Panc1 (cell line): ENCODE measurements at regions not wholly inside any gene's neighbourhood (a gene's known extent, or its start where the extent isn't known, plus 50 kb on each side); places are given as distances from the start of the nearest gene placed in this dataset.
A peak's percentile ranks its signal among the peaks of the same experiment; 100 is the strongest.

ENCODE experiments used
- ATAC-seq: fragments of 200-7000 bp; cut with Tn5 transposase; 2 replicates; pipeline ENCODE4 v1.9.1; 2020; ENCODE audit warnings: mild to moderate bottlenecking, moderate library complexity
- BruUV-seq: library from RNA; stranded (reverse); fragments of 400-500 nt; replicated peaks from 2 replicates; lab custom pipeline; 2021; lab: Mats Ljungman, UMichigan
- CTCF ChIA-PET: fragments of 300-600 bp; sonication (Branson Sonifier 250); formaldehyde crosslinking; loops from one replicate; lab custom pipeline; 2022; ENCODE audit warnings: antibody characterized with exemption; lab: Charles Lee
- POLR2A ChIA-PET: fragments of 300-600 bp; sonication (Branson Sonifier 250); formaldehyde crosslinking; loops from one replicate; lab custom pipeline; 2022; ENCODE audit warnings: antibody characterized with exemption; lab: Charles Lee
- DNase-seq: peaks from one replicate; pipeline ENCODE4 v3.0.0-alpha.2; 2010; ENCODE audit warnings: low read depth, low spot score
- H3K27ac ChIP-seq: 2 replicates; pipeline ENCODE4 v1.5.1; 2011; ENCODE audit warnings: mild to moderate bottlenecking, low read length, inconsistent platforms
- H3K27me3 ChIP-seq: fragments of 200-500 bp; sonication (Bioruptor generic); 2 replicates; pipeline ENCODE4 v1.6.0; 2014; ENCODE audit warnings: low read length, inconsistent platforms; ENCODE audit not compliant: control insufficient read depth, insufficient read depth
- H3K36me3 ChIP-seq: fragments of 200-500 bp; sonication (Bioruptor generic); 2 replicates; pipeline ENCODE4 v1.5.1; 2014; ENCODE audit warnings: inconsistent platforms, mild to moderate bottlenecking, low read length, moderate library complexity; ENCODE audit not compliant: control insufficient read depth, insufficient read depth
- H3K4me1 ChIP-seq: 2 replicates; pipeline ENCODE4 v1.5.1; 2011; ENCODE audit warnings: inconsistent platforms, mild to moderate bottlenecking, low read length, moderate library complexity; ENCODE audit not compliant: control insufficient read depth, insufficient read depth
- H3K4me3 ChIP-seq, 2 experiments: 2 replicates each; pipeline ENCODE4 v1.5.1; 2011 to 2012; ENCODE audit warnings: low read depth in 2 of 2, low read length in 2 of 2, mild to moderate bottlenecking in 2 of 2, inconsistent platforms in 1 of 2, moderate library complexity in 1 of 2
- H3K9me3 ChIP-seq: fragments of 200-500 bp; sonication (Bioruptor generic); 2 replicates; pipeline ENCODE4 v1.5.1; 2014; ENCODE audit warnings: low read depth, mild to moderate bottlenecking, inconsistent platforms, low read length, moderate library complexity; ENCODE audit not compliant: control insufficient read depth, insufficient read depth
- POLR2AphosphoS5 ChIP-seq: IDR thresholded peaks from 2 replicates; pipeline ENCODE4 v1.6.1; 2012; ENCODE audit warnings: mild to moderate bottlenecking, low read depth, low read length, moderate library complexity
- SIN3A ChIP-seq: IDR thresholded peaks from 2 replicates; pipeline ENCODE4 v1.6.1; 2012; ENCODE audit warnings: low read depth, mild to moderate bottlenecking, low read length, moderate library complexity, borderline replicate concordance; ENCODE audit not compliant: insufficient read depth
- TCF7L2 ChIP-seq: IDR thresholded peaks from 2 replicates; pipeline ENCODE4 v1.6.1; 2011; ENCODE audit warnings: mild to moderate bottlenecking, low read depth, low read length, inconsistent platforms
- in situ Hi-C: cut with HindIII; loops from 2 replicates; pipeline ENCODE4 v1.10.0; 2016; ENCODE audit warnings: low sequenced_read_pairs, low pct_unique_long_range_greater_than_20kb
- intact Hi-C: fragments of 100-400 bp; cut with micrococcal nuclease; formaldehyde crosslinking; loops from one replicate; pipeline ENCODE4 v1.10.0; 2022; ENCODE audit not compliant: unreplicated experiment
- TF ChIP-seq, protein P1 (sequence below), 2 experiments: IDR thresholded peaks; 2 replicates each; pipeline ENCODE4 v1.6.1; 2011 to 2012; ENCODE audit warnings: low read depth in 2 of 2, control low read depth in 1 of 2, low read length in 1 of 2, mild to moderate bottlenecking in 1 of 2, moderate library complexity in 1 of 2; ENCODE audit not compliant: insufficient read depth in 1 of 2
- TF ChIP-seq, protein P2 (sequence below): fragments of 450-650 bp; IDR thresholded peaks from 2 replicates; pipeline ENCODE4 v1.5.1; 2017; ENCODE audit warnings: mild to moderate bottlenecking

DNA sequence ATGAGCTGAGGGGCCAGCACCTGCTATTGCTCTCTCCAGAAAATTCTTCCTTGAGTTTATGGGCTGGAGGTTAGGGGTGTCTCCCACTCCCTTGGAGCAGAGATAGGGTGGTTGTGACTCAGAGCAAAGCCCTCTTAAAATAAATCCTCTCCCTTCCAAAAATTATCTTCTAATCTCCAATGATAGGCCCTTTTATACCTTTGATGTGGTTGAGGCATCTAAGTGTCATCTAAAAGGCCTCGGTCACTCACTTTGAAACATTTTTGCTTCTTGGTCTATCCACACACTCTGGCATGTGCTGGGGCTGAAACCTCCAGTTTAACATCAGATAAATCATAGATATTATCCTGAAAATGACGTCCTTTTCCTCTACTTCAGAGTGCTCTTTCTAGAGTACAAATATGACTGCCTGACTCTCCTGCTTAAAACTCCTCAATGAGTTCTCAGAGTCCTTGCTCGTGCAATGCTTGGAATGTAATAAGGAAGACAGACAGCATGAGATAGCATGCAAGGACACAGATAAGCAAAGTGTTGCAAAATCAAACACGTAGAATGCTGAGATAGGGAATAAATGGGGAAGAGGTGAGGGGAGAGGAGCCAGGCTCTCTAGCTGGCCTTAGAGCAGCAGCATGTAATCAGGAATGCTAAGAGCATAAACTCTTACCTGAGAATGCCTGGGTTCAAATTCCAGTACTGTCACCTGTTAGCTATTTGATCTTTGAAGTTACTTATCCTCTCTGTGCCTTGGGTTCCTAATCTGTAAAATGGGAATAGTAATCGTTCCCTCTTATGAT is 374.1 kb upstream of the CITED2 start:
- H3K4me3 ChIP-seq = no peak overlapping the region
- intact Hi-C loops (no loop called here), in situ Hi-C loops (no loop called here)
- peak overlapping the region; percentile 62 for H3K27ac ChIP-seq
- no peak for DNase-seq
- no peaks in the 10 kb centered on the region for H3K27me3 ChIP-seq
- BruUV-seq = no TSS peak
- no peaks in the 10 kb centered on the region for H3K36me3 ChIP-seq
- no peak for ATAC-seq
- TF ChIP-seq, protein P1, sequence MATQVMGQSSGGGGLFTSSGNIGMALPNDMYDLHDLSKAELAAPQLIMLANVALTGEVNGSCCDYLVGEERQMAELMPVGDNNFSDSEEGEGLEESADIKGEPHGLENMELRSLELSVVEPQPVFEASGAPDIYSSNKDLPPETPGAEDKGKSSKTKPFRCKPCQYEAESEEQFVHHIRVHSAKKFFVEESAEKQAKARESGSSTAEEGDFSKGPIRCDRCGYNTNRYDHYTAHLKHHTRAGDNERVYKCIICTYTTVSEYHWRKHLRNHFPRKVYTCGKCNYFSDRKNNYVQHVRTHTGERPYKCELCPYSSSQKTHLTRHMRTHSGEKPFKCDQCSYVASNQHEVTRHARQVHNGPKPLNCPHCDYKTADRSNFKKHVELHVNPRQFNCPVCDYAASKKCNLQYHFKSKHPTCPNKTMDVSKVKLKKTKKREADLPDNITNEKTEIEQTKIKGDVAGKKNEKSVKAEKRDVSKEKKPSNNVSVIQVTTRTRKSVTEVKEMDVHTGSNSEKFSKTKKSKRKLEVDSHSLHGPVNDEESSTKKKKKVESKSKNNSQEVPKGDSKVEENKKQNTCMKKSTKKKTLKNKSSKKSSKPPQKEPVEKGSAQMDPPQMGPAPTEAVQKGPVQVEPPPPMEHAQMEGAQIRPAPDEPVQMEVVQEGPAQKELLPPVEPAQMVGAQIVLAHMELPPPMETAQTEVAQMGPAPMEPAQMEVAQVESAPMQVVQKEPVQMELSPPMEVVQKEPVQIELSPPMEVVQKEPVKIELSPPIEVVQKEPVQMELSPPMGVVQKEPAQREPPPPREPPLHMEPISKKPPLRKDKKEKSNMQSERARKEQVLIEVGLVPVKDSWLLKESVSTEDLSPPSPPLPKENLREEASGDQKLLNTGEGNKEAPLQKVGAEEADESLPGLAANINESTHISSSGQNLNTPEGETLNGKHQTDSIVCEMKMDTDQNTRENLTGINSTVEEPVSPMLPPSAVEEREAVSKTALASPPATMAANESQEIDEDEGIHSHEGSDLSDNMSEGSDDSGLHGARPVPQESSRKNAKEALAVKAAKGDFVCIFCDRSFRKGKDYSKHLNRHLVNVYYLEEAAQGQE (IDR thresholded peaks at IDR 0.05; ENCODE audit: insufficient read depth in 1 of 2, low read depth in 2 of 2, low read length in 1 of 2) = no peak
- TF ChIP-seq TCF7L2 = peak; percentile 73; the same call in 1 of the 2 replicates
- H3K9me3 ChIP-seq = no peaks in the 10 kb centered on the region
- H3K4me1 ChIP-seq = peaks cover 3% of the 10 kb centered on the region; the same call in 1 of the 2 replicates
- POLR2A ChIA-PET = no interaction called here
- CTCF ChIA-PET = no interaction called here

DNA sequence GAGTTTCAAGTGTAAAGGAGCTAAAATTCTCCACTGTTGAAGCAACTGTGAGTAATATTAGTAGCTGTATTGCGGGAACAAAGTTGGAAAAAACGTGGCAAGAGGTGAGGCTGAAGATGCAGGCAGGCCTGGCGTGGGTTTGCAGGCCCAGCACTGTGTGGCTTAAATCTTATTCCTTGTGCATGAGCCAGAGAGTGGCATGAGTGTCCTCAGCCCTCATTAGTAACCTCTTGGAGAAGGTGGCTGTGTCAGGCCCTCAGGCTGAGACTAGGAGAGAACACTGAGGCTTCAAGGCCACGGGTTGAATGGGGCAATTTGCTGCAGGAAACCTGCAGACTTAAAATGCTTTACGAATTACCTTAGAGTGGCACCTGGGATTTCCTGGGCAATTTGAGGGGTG is 372.7 kb upstream of the CITED2 start:
- in situ Hi-C loops (no loop called here), intact Hi-C loops (no loop called here)
- Histone ChIP-seq H3K9me3 (peaks cover 3% of the 10 kb centered on the region; the same call in 1 of the 2 replicates), H3K36me3 (no peaks in the 10 kb centered on the region), H3K4me1 (peaks cover 5% of the 10 kb centered on the region; the same call in 1 of the 2 replicates), H3K27ac (peak overlapping the region; percentile 62; the same call in 1 of the 2 replicates), H3K4me3 (no peak overlapping the region), H3K27me3 (no peaks in the 10 kb centered on the region)
- no peak for DNase-seq
- ChIA-PET CTCF (no interaction called here), POLR2A (no interaction called here)
- BruUV-seq = no TSS peak
- TF ChIP-seq, protein P2, sequence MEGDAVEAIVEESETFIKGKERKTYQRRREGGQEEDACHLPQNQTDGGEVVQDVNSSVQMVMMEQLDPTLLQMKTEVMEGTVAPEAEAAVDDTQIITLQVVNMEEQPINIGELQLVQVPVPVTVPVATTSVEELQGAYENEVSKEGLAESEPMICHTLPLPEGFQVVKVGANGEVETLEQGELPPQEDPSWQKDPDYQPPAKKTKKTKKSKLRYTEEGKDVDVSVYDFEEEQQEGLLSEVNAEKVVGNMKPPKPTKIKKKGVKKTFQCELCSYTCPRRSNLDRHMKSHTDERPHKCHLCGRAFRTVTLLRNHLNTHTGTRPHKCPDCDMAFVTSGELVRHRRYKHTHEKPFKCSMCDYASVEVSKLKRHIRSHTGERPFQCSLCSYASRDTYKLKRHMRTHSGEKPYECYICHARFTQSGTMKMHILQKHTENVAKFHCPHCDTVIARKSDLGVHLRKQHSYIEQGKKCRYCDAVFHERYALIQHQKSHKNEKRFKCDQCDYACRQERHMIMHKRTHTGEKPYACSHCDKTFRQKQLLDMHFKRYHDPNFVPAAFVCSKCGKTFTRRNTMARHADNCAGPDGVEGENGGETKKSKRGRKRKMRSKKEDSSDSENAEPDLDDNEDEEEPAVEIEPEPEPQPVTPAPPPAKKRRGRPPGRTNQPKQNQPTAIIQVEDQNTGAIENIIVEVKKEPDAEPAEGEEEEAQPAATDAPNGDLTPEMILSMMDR = no peak
- TF ChIP-seq POLR2AphosphoS5 (no peak), TCF7L2 (no peak), SIN3A (no peak)
- TF ChIP-seq, protein P1 (IDR thresholded peaks at IDR 0.05; ENCODE audit: insufficient read depth in 1 of 2, low read depth in 2 of 2, low read length in 1 of 2) = no peak
- ATAC-seq = no peak
